NCI-H774 (cell line): ENCODE measurements at regions not wholly inside any gene's neighbourhood (a gene's known extent, or its start where the extent isn't known, plus 50 kb on each side); places are given as distances from the start of the nearest gene placed in this dataset.
"Not testable (repeated sequence)": the region's sequence is repeated elsewhere in the genome, so short reads cannot be mapped to it uniquely, and the experiment has no call there.

Experiments used
- DNase-seq: peaks from one replicate; lab custom pipeline; 2025; lab: John Stamatoyannopoulos, UW

- no peak for DNase-seq
Measured at GRCh38 chr13:59360108-59360507, 803.6 kb downstream of the DIAPH3 start.

GRCh38 chr13:59360916-59361315 lies 802.8 kb downstream of the DIAPH3 start:
- DNase-seq = no peak

- no peak for DNase-seq
Measured at GRCh38 chr13:59363313-59363712, 800.4 kb downstream of the DIAPH3 start.

GRCh38 chr13:59363947-59364346 lies 799.8 kb downstream of the DIAPH3 start:
- no peak for DNase-seq

- no peak for DNase-seq
Measured at GRCh38 chr13:59364641-59365085, 799.1 kb downstream of the DIAPH3 start.

- no peak for DNase-seq
Measured at GRCh38 chr13:59367467-59367866, 796.3 kb downstream of the DIAPH3 start.

GRCh38 chr13:59367904-59368303 lies 795.8 kb downstream of the DIAPH3 start:
- no peak for DNase-seq

GRCh38 chr13:59368693-59369092 lies 795.0 kb downstream of the DIAPH3 start:
- no peak for DNase-seq

- DNase-seq = no peak
Measured at GRCh38 chr13:59371229-59371628, 792.5 kb downstream of the DIAPH3 start.

- no peak for DNase-seq
Measured at GRCh38 chr13:59373341-59373740, 790.4 kb downstream of the DIAPH3 start.

GRCh38 chr13:59374691-59375090 lies 789.0 kb downstream of the DIAPH3 start:
- no peak for DNase-seq

GRCh38 chr13:59384154-59384553 lies 779.6 kb downstream of the DIAPH3 start:
- DNase-seq = no peak

- peak; percentile 4 for DNase-seq
Measured at GRCh38 chr13:59391696-59392095, 772.0 kb downstream of the DIAPH3 start.

GRCh38 chr13:59392328-59392727 lies 771.4 kb downstream of the DIAPH3 start:
- DNase-seq = no peak

GRCh38 chr13:59394496-59394895 lies 769.2 kb downstream of the DIAPH3 start:
- no peak for DNase-seq

GRCh38 chr13:59398127-59398526 lies 765.6 kb downstream of the DIAPH3 start:
- no peak for DNase-seq

GRCh38 chr13:59398661-59399060 lies 765.1 kb downstream of the DIAPH3 start:
- no peak for DNase-seq

- DNase-seq = no peak
Measured at GRCh38 chr13:59399513-59399912, 764.2 kb downstream of the DIAPH3 start.

GRCh38 chr13:59404331-59404730 lies 759.4 kb downstream of the DIAPH3 start:
- DNase-seq = no peak

GRCh38 chr13:59407251-59407650 lies 756.5 kb downstream of the DIAPH3 start:
- not testable (repeated sequence) for DNase-seq

- no peak for DNase-seq
Measured at GRCh38 chr13:59408738-59409137, 755.0 kb downstream of the DIAPH3 start.

GRCh38 chr13:59409211-59409610 lies 754.5 kb downstream of the DIAPH3 start:
- DNase-seq = no peak

- DNase-seq = no peak
Measured at GRCh38 chr13:59409634-59410200, 754.0 kb downstream of the DIAPH3 start.

GRCh38 chr13:59413126-59413525 lies 750.6 kb downstream of the DIAPH3 start:
- DNase-seq = no peak

GRCh38 chr13:59414006-59414405 lies 749.7 kb downstream of the DIAPH3 start:
- DNase-seq = no peak
